ENCODE measurements at regions not wholly inside any gene's neighbourhood (a gene's known extent, or its start where the extent isn't known, plus 50 kb on each side); places are given as distances from the start of the nearest gene placed in this dataset.

GRCh38 chr3:194536871-194537637, 50.3 kb upstream of the ATP13A3 start (continued):
- TF ChIP-seq CHCHD3 (CRISPR knock-in tag; IDR thresholded peaks at IDR 0.05) = no peak
- TF ChIP-seq, protein P1, sequence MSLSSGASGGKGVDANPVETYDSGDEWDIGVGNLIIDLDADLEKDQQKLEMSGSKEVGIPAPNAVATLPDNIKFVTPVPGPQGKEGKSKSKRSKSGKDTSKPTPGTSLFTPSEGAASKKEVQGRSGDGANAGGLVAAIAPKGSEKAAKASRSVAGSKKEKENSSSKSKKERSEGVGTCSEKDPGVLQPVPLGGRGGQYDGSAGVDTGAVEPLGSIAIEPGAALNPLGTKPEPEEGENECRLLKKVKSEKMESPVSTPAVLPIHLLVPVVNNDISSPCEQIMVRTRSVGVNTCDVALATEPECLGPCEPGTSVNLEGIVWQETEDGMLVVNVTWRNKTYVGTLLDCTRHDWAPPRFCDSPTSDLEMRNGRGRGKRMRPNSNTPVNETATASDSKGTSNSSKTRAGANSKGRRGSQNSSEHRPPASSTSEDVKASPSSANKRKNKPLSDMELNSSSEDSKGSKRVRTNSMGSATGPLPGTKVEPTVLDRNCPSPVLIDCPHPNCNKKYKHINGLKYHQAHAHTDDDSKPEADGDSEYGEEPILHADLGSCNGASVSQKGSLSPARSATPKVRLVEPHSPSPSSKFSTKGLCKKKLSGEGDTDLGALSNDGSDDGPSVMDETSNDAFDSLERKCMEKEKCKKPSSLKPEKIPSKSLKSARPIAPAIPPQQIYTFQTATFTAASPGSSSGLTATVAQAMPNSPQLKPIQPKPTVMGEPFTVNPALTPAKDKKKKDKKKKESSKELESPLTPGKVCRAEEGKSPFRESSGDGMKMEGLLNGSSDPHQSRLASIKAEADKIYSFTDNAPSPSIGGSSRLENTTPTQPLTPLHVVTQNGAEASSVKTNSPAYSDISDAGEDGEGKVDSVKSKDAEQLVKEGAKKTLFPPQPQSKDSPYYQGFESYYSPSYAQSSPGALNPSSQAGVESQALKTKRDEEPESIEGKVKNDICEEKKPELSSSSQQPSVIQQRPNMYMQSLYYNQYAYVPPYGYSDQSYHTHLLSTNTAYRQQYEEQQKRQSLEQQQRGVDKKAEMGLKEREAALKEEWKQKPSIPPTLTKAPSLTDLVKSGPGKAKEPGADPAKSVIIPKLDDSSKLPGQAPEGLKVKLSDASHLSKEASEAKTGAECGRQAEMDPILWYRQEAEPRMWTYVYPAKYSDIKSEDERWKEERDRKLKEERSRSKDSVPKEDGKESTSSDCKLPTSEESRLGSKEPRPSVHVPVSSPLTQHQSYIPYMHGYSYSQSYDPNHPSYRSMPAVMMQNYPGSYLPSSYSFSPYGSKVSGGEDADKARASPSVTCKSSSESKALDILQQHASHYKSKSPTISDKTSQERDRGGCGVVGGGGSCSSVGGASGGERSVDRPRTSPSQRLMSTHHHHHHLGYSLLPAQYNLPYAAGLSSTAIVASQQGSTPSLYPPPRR (CRISPR knock-in tag; IDR thresholded peaks at IDR 0.05; ENCODE audit: borderline replicate concordance) = no peak; the same call in 1 of the 2 replicates
- no peak for TF ChIP-seq PHB2 (IDR thresholded peaks at IDR 0.05; ENCODE audit: partially characterized antibody)
- TF ChIP-seq KAT8 (CRISPR knock-in tag; IDR thresholded peaks at IDR 0.05) = peak; percentile 53; the same call in 1 of the 2 replicates
- no peak for TF ChIP-seq ZNF83 (CRISPR knock-in tag; IDR thresholded peaks at IDR 0.05; ENCODE audit: borderline replicate concordance)
- TF ChIP-seq ZBTB33 (CRISPR knock-in tag; IDR thresholded peaks at IDR 0.05) = no peak
- TF ChIP-seq ZNF672 (CRISPR knock-in tag; IDR thresholded peaks at IDR 0.05) = no peak
- TF ChIP-seq, protein P2, sequence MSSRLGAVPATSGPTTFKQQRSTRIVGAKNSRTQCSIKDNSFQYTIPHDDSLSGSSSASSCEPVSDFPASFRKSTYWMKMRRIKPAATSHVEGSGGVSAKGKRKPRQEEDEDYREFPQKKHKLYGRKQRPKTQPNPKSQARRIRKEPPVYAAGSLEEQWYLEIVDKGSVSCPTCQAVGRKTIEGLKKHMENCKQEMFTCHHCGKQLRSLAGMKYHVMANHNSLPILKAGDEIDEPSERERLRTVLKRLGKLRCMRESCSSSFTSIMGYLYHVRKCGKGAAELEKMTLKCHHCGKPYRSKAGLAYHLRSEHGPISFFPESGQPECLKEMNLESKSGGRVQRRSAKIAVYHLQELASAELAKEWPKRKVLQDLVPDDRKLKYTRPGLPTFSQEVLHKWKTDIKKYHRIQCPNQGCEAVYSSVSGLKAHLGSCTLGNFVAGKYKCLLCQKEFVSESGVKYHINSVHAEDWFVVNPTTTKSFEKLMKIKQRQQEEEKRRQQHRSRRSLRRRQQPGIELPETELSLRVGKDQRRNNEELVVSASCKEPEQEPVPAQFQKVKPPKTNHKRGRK (CRISPR knock-in tag; IDR thresholded peaks at IDR 0.05) = no peak
- TF ChIP-seq, protein P3, sequence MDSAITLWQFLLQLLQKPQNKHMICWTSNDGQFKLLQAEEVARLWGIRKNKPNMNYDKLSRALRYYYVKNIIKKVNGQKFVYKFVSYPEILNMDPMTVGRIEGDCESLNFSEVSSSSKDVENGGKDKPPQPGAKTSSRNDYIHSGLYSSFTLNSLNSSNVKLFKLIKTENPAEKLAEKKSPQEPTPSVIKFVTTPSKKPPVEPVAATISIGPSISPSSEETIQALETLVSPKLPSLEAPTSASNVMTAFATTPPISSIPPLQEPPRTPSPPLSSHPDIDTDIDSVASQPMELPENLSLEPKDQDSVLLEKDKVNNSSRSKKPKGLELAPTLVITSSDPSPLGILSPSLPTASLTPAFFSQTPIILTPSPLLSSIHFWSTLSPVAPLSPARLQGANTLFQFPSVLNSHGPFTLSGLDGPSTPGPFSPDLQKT (CRISPR knock-in tag; IDR thresholded peaks at IDR 0.05; ENCODE audit: borderline replicate concordance) = no peak
- no peak for TF ChIP-seq ZSCAN20 (CRISPR knock-in tag; IDR thresholded peaks at IDR 0.05; ENCODE audit: borderline replicate concordance)
- TF ChIP-seq, protein P4, sequence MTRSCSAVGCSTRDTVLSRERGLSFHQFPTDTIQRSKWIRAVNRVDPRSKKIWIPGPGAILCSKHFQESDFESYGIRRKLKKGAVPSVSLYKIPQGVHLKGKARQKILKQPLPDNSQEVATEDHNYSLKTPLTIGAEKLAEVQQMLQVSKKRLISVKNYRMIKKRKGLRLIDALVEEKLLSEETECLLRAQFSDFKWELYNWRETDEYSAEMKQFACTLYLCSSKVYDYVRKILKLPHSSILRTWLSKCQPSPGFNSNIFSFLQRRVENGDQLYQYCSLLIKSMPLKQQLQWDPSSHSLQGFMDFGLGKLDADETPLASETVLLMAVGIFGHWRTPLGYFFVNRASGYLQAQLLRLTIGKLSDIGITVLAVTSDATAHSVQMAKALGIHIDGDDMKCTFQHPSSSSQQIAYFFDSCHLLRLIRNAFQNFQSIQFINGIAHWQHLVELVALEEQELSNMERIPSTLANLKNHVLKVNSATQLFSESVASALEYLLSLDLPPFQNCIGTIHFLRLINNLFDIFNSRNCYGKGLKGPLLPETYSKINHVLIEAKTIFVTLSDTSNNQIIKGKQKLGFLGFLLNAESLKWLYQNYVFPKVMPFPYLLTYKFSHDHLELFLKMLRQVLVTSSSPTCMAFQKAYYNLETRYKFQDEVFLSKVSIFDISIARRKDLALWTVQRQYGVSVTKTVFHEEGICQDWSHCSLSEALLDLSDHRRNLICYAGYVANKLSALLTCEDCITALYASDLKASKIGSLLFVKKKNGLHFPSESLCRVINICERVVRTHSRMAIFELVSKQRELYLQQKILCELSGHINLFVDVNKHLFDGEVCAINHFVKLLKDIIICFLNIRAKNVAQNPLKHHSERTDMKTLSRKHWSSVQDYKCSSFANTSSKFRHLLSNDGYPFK (CRISPR knock-in tag; IDR thresholded peaks at IDR 0.05; ENCODE audit: borderline replicate concordance) = no peak
- TF ChIP-seq, protein P5, sequence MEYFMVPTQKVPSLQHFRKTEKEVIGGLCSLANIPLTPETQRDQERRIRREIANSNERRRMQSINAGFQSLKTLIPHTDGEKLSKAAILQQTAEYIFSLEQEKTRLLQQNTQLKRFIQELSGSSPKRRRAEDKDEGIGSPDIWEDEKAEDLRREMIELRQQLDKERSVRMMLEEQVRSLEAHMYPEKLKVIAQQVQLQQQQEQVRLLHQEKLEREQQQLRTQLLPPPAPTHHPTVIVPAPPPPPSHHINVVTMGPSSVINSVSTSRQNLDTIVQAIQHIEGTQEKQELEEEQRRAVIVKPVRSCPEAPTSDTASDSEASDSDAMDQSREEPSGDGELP (IDR thresholded peaks at IDR 0.05; ENCODE audit: borderline replicate concordance, low read depth) = no peak
- no peak for TF ChIP-seq TAF15 (IDR thresholded peaks at IDR 0.05; ENCODE audit: low read depth, low read length, poor library complexity, severe bottlenecking)
